A673 (cell line): ENCODE measurements at regions not wholly inside any gene's neighbourhood (a gene's known extent, or its start where the extent isn't known, plus 50 kb on each side); places are given as distances from the start of the nearest gene placed in this dataset.

Experiments used
- BruUV-seq: library from RNA; stranded (reverse); fragments of 400-500 nt; replicated peaks from 2 replicates; lab custom pipeline; 2021; lab: Mats Ljungman, UMichigan
- CTCF ChIA-PET: fragments of 300-600 bp; sonication (Branson Sonifier 250); formaldehyde crosslinking; loops from one replicate; lab custom pipeline; 2022; ENCODE audit warnings: antibody characterized with exemption; lab: Charles Lee
- POLR2A ChIA-PET: fragments of 300-600 bp; sonication (Branson Sonifier 250); formaldehyde crosslinking; loops from one replicate; lab custom pipeline; 2022; ENCODE audit warnings: antibody characterized with exemption; ENCODE audit not compliant: low non-redundant PET; lab: Charles Lee
- DNase-seq: peaks from one replicate; pipeline ENCODE4 v3.0.0-alpha.2; 2015; ENCODE audit warnings: low spot score
- H3K27ac ChIP-seq: fragments of 200-600 bp; sonication (generic); 2 replicates; pipeline ENCODE4 v1.5.1; 2016; ENCODE audit warnings: mixed run types, low read depth, mild to moderate bottlenecking, mixed read lengths, antibody characterized with exemption, low read length; ENCODE audit not compliant: poor library complexity, severe bottlenecking
- H3K27me3 ChIP-seq: fragments of 200-600 bp; sonication (generic); replicated peaks from 2 replicates; pipeline ENCODE4 v1.6.1; 2017; ENCODE audit warnings: mixed run types, low read depth, mild to moderate bottlenecking, mixed read lengths, antibody characterized with exemption, low read length; ENCODE audit not compliant: insufficient read depth, poor library complexity
- H3K36me3 ChIP-seq: fragments of 200-600 bp; sonication (generic); 2 replicates; pipeline ENCODE4 v1.6.1; 2016; ENCODE audit warnings: mixed run types, mild to moderate bottlenecking, mixed read lengths, antibody characterized with exemption, low read length; ENCODE audit not compliant: insufficient read depth, poor library complexity, severe bottlenecking
- H3K4me1 ChIP-seq: fragments of 200-600 bp; sonication (generic); 2 replicates; pipeline ENCODE4 v1.6.1; 2017; ENCODE audit warnings: mixed run types, mild to moderate bottlenecking, mixed read lengths, antibody characterized with exemption, low read length; ENCODE audit not compliant: insufficient read depth, poor library complexity, severe bottlenecking
- H3K4me3 ChIP-seq: fragments of 200-600 bp; sonication (generic); 2 replicates; pipeline ENCODE4 v1.5.1; 2016; ENCODE audit warnings: low read depth, mixed run types, mild to moderate bottlenecking, mixed read lengths, low read length; ENCODE audit not compliant: poor library complexity, severe bottlenecking
- H3K9me3 ChIP-seq: fragments of 200-600 bp; sonication (generic); 2 replicates; pipeline ENCODE4 v1.6.1; 2016; ENCODE audit warnings: mixed run types, low read depth, mild to moderate bottlenecking, mixed read lengths, antibody characterized with exemption, low read length; ENCODE audit not compliant: poor library complexity, severe bottlenecking
- EZH2 ChIP-seq: fragments of 200-600 bp; sonication (generic); IDR thresholded peaks from 2 replicates; pipeline ENCODE4 v1.6.1; 2017; ENCODE audit warnings: borderline replicate concordance, low read depth, mild to moderate bottlenecking, mixed read lengths, antibody characterized with exemption, low read length; ENCODE audit not compliant: poor library complexity, severe bottlenecking
- intact Hi-C: fragments of 100-400 bp; cut with micrococcal nuclease; formaldehyde crosslinking; loops from one replicate; pipeline ENCODE4 v1.10.0; 2022; ENCODE audit not compliant: unreplicated experiment
- TF ChIP-seq, protein P1 (sequence below): fragments of 300-800, 200-600 bp; sonication (generic); conservative IDR thresholded peaks from 2 replicates; pipeline ENCODE4 v1.5.1; 2017; ENCODE audit warnings: low read depth, mild to moderate bottlenecking, antibody characterized with exemption, low read length, moderate library complexity, mixed read lengths

DNA sequence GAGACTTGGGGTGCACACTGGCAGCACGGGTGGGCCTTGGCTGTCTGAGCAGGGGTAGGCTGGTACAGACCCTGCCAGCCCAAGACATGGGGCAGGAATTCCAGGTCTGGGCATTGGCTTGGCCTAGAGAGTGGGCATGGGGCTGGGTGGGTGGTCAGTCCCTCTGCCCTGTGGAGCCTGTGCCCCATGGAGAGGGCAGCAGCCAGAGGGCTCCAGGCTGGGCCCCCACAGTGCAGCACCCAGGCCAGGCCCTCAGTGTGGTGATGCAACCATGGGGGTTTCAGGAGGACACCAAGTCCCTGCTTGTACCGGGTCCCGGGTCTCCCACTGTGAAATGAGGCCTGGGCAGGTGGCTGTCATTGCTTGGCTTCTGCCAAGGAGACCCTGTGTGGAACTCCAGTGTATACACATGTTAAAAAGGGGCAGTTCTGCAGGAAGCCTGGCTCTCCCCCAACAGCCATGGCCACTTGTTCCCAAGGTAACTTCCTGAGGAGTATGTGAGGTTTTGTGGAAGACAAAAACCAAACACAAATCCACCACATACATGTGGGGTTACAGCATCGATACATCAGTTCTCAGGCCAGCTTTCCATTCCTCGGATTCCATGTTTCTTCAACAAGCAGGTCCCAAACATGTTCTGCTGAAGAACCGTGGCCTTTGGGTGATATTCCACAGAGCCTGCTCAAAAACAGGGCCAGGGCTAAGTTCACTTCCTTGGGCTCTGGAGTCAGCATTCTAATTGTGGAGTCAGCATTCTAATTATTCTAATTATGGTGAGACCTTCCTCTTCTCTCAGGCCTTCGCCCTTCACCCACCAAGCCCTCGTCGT, 77.3 kb downstream of the DACT2 start:
- BruUV-seq, result no TSS peak
- no peak for DNase-seq
- ChIA-PET POLR2A (no interaction called here), CTCF (no interaction called here)
- Histone ChIP-seq H3K27ac (no peak overlapping the region), H3K36me3 (no peaks in the 10 kb centered on the region), H3K27me3 (no peaks in the 10 kb centered on the region), H3K4me3 (no peak overlapping the region), H3K9me3 (no peaks in the 10 kb centered on the region), H3K4me1 (peaks cover 10% of the 10 kb centered on the region)
- intact Hi-C loops, result no loop called here
- TF ChIP-seq EZH2, result no peak
- TF ChIP-seq, protein P1, sequence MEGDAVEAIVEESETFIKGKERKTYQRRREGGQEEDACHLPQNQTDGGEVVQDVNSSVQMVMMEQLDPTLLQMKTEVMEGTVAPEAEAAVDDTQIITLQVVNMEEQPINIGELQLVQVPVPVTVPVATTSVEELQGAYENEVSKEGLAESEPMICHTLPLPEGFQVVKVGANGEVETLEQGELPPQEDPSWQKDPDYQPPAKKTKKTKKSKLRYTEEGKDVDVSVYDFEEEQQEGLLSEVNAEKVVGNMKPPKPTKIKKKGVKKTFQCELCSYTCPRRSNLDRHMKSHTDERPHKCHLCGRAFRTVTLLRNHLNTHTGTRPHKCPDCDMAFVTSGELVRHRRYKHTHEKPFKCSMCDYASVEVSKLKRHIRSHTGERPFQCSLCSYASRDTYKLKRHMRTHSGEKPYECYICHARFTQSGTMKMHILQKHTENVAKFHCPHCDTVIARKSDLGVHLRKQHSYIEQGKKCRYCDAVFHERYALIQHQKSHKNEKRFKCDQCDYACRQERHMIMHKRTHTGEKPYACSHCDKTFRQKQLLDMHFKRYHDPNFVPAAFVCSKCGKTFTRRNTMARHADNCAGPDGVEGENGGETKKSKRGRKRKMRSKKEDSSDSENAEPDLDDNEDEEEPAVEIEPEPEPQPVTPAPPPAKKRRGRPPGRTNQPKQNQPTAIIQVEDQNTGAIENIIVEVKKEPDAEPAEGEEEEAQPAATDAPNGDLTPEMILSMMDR, result no peak

DNA sequence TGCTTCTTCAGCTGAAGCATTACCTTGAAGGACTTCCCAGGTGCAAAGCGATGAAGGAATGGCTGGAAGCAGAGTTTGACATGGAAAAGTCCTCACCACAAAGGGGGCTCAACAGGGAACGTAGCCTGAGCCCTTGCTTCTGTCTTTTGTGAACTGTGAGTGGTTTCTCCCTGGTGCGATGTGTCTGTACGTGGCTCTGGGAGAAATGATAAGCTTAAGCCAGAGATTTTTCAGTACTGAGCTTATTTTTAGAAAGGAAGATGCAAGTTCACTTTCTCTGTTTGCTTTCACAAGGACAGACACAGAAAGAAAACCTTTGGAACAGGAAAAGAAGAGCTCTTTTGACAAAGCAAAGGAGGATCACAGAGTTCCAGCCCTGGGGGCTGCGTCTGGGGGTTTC, 79.4 kb downstream of the DACT2 start:
- TF ChIP-seq, protein P1, result no peak
- no peak for TF ChIP-seq EZH2
- no TSS peak for BruUV-seq
- POLR2A ChIA-PET, result no interaction called here
- Histone ChIP-seq H3K27me3 (no peaks in the 10 kb centered on the region), H3K4me3 (no peak overlapping the region), H3K36me3 (no peaks in the 10 kb centered on the region), H3K9me3 (no peaks in the 10 kb centered on the region), H3K4me1 (no peaks in the 10 kb centered on the region), H3K27ac (no peak overlapping the region)
- intact Hi-C loops, result no loop called here
- no peak for DNase-seq
- CTCF ChIA-PET, result no interaction called here

- CTCF ChIA-PET, result interaction anchor here (0.6 kb wide), 1 partner anchor 79 kb away, joined by 4 read pairs; no protein-coding TSS in a partner anchor
Observed at GRCh38 chr6:168239044-168239773, 80.4 kb downstream of the DACT2 start.

More at GRCh38 chr6:168239044-168239773, 80.4 kb downstream of the DACT2 start:
- no TSS peak for BruUV-seq
- Histone ChIP-seq H3K27me3 (no peaks in the 10 kb centered on the region), H3K27ac (no peak overlapping the region), H3K9me3 (no peaks in the 10 kb centered on the region), H3K4me3 (no peak overlapping the region), H3K36me3 (no peaks in the 10 kb centered on the region), H3K4me1 (no peaks in the 10 kb centered on the region)
- no peak for DNase-seq
- TF ChIP-seq, protein P1, result no peak
- no peak for TF ChIP-seq EZH2
- POLR2A ChIA-PET, result no interaction called here
- intact Hi-C loops, result no loop called here
